Lower leg skin (tissue), 3 donors: ENCODE measurements at regions not wholly inside any gene's neighbourhood (a gene's known extent, or its start where the extent isn't known, plus 50 kb on each side); places are given as distances from the start of the nearest gene placed in this dataset.

Source experiments
- CTCF ChIP-seq, 3 donors: fragments of 450-650 bp; IDR thresholded peaks; one replicate each; pipeline ENCODE4 v1.5.1; 2016; ENCODE audit warnings: antibody characterized with exemption in 3 of 3, mild to moderate bottlenecking in 3 of 3, moderate library complexity in 2 of 3
- POLR2A ChIP-seq, 2 donors: fragments of 450-650 bp; IDR thresholded peaks; one replicate each; pipeline ENCODE4 v1.6.1; 2016 to 2017; ENCODE audit warnings: antibody characterized with exemption in 2 of 2, mild to moderate bottlenecking in 1 of 2, moderate library complexity in 1 of 2

- TF ChIP-seq CTCF (IDR thresholded peaks at IDR 0.05) (no peak), POLR2A (IDR thresholded peaks at IDR 0.05) (no peak)
Measured at GRCh38 chr9:16207161-16207560, 654.3 kb downstream of the CCDC171 start.
